Nephron progenitor cell (in vitro differentiated cells): ENCODE measurements at regions not wholly inside any gene's neighbourhood (a gene's known extent, or its start where the extent isn't known, plus 50 kb on each side); places are given as distances from the start of the nearest gene placed in this dataset.

Experiments used
- DNase-seq: peaks from one replicate; pipeline ENCODE4 v3.0.0; 2021
- H3K27ac Mint-ChIP-seq: 2 replicates; pipeline ENCODE4 v1.8.0; 2021; ENCODE audit warnings: mild to moderate bottlenecking, moderate library complexity, mixed read lengths
- H3K27me3 Mint-ChIP-seq: 2 replicates; pipeline ENCODE4 v1.8.0; 2021; ENCODE audit warnings: mild to moderate bottlenecking, low read depth, mixed read lengths; ENCODE audit not compliant: poor library complexity
- H3K36me3 Mint-ChIP-seq: 2 replicates; pipeline ENCODE4 v1.8.0; 2021; ENCODE audit warnings: low read depth, mixed read lengths
- H3K4me1 Mint-ChIP-seq: 2 replicates; pipeline ENCODE4 v1.8.0; 2021; ENCODE audit warnings: mixed read lengths
- H3K4me3 Mint-ChIP-seq: 2 replicates; pipeline ENCODE4 v1.8.0; 2021; ENCODE audit warnings: mild to moderate bottlenecking, moderate library complexity, mixed read lengths
- H3K9me3 Mint-ChIP-seq: 2 replicates; pipeline ENCODE4 v1.8.0; 2021; ENCODE audit warnings: mild to moderate bottlenecking, moderate library complexity, mixed read lengths
- TF ChIP-seq, protein P1 (sequence below): fragments of 200-600 bp; sonication (generic); IDR thresholded peaks from 2 replicates; pipeline ENCODE4 v1.5.0; 2021; ENCODE audit warnings: antibody characterized with exemption

DNA sequence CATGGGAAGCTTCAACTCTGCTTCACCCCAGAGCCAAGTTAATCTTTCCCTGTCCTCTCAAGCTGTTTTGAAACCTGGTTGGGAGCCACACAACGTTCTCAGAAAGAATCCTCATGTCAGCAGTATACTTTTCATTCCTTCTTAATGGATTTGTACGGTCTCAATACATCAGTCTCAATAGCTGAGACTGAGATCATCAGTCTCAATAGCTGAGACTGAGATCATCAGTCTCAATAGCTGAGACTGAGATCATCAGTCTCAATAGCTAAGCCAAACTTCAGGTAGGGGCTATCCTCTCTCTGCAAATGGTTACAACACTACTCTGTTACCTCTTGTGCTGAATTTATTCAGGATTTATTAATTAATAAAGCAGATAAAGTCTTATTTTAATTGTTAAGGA, 1317.4 kb upstream of the CDH9 start:
- no peak overlapping the region for H3K27ac Mint-ChIP-seq
- DNase-seq: no peak
- H3K9me3 Mint-ChIP-seq: peaks cover 26% of the 10 kb centered on the region
- H3K27me3 Mint-ChIP-seq: no peaks in the 10 kb centered on the region
- no peak overlapping the region for H3K4me3 Mint-ChIP-seq
- H3K4me1 Mint-ChIP-seq: no peaks in the 10 kb centered on the region
- TF ChIP-seq, protein P1, sequence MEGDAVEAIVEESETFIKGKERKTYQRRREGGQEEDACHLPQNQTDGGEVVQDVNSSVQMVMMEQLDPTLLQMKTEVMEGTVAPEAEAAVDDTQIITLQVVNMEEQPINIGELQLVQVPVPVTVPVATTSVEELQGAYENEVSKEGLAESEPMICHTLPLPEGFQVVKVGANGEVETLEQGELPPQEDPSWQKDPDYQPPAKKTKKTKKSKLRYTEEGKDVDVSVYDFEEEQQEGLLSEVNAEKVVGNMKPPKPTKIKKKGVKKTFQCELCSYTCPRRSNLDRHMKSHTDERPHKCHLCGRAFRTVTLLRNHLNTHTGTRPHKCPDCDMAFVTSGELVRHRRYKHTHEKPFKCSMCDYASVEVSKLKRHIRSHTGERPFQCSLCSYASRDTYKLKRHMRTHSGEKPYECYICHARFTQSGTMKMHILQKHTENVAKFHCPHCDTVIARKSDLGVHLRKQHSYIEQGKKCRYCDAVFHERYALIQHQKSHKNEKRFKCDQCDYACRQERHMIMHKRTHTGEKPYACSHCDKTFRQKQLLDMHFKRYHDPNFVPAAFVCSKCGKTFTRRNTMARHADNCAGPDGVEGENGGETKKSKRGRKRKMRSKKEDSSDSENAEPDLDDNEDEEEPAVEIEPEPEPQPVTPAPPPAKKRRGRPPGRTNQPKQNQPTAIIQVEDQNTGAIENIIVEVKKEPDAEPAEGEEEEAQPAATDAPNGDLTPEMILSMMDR: no peak
- H3K36me3 Mint-ChIP-seq: no peaks in the 10 kb centered on the region

DNA sequence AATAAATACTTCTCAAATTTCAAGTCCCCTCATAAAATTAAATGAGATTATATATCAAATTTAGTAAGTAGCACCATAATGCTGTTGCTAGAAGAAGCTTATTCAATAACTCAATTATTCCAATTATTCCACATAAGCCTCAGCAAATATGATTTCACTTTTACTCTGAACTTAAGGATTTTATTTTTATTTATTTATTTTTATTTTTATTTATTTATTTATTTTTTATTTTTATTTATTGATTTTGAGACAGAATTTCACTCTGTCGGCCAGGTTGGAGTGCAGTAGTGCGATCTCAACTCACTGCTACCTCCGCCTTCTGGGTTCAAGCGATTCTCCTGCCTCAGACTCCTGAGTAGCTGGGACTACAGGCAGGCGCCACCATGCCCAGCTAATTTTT, 1308.3 kb upstream of the CDH9 start:
- H3K4me3 Mint-ChIP-seq: no peak overlapping the region
- peaks cover 15% of the 10 kb centered on the region for H3K9me3 Mint-ChIP-seq
- no peaks in the 10 kb centered on the region for H3K27me3 Mint-ChIP-seq
- TF ChIP-seq, protein P1: no peak
- H3K36me3 Mint-ChIP-seq: no peaks in the 10 kb centered on the region
- DNase-seq: no peak
- no peaks in the 10 kb centered on the region for H3K4me1 Mint-ChIP-seq
- H3K27ac Mint-ChIP-seq: no peak overlapping the region

- TF ChIP-seq, protein P1: peak; percentile 59
- H3K4me3 Mint-ChIP-seq: no peak overlapping the region
- H3K4me1 Mint-ChIP-seq: no peaks in the 10 kb centered on the region
- H3K27ac Mint-ChIP-seq: no peak overlapping the region
- no peaks in the 10 kb centered on the region for H3K27me3 Mint-ChIP-seq
- peak; percentile 9 for DNase-seq
- no peaks in the 10 kb centered on the region for H3K36me3 Mint-ChIP-seq
- H3K9me3 Mint-ChIP-seq: peaks cover 1% of the 10 kb centered on the region
Observed at GRCh38 chr5:28344836-28345433, 1306.5 kb upstream of the CDH9 start.

DNA sequence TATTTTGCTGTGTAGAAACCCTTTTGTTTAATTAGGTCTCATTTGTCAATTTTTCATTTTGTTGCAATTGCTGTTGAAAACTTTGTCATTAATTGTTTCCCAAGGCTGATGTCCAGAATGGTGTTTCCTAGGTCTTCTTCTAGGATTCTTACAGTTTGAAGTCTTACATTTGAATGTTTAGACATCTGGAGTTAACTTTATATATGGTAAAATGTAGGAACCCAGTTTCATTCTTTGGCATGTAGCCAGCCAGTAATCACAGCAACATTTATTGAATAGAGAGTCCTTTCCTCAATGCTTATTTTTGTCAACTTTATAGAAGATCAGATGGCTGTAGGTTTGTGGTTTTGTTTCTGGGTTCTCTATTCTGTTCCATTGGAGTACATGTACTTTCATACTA, 1290.8 kb upstream of the CDH9 start:
- Mint-ChIP-seq H3K9me3 (peaks cover 15% of the 10 kb centered on the region), H3K27me3 (no peaks in the 10 kb centered on the region), H3K4me1 (no peaks in the 10 kb centered on the region), H3K4me3 (no peak overlapping the region), H3K36me3 (no peaks in the 10 kb centered on the region), H3K27ac (no peak overlapping the region)
- TF ChIP-seq, protein P1: no peak
- no peak for DNase-seq

DNA sequence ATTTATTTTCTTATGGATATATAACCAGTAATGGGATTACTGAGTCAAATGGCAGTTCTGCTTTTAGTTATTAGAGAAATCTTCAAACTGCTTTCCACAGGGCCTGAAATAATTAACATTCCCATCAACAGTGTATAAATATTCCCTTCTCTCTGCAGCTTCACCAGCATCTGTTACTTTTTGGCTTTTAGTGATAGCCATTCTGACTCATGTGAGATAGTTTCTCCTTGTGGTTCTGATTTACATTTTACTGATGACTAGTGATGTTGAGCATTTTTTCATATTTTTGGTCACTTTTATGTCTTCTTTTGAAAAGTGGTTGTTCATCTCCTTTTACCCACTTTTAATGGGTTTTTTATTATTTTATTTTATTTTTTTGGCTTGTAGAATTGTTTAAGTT, 1290.3 kb upstream of the CDH9 start:
- H3K4me3 Mint-ChIP-seq: no peak overlapping the region
- no peak for DNase-seq
- TF ChIP-seq, protein P1: no peak
- H3K27ac Mint-ChIP-seq: no peak overlapping the region
- no peaks in the 10 kb centered on the region for H3K4me1 Mint-ChIP-seq
- H3K27me3 Mint-ChIP-seq: no peaks in the 10 kb centered on the region
- peaks cover 15% of the 10 kb centered on the region for H3K9me3 Mint-ChIP-seq
- no peaks in the 10 kb centered on the region for H3K36me3 Mint-ChIP-seq

DNA sequence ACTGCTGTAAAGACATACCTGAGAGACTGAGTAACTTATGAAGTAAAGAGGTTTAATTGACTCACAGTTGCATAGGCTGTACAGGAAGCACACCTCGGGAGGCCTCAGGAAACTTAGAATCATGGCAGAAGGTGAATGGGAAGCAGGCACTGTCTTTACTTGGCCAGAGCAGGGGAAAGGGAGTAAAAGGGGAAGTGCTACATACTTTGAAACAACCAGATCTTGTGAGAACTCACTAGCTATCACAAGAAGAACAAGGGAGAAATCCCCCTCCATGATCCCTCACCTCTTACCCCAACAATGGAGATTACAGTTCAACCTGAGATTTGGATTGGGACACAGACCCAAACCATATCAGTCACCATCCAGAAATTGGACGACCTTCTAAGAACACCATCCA, 1285.8 kb upstream of the CDH9 start:
- Mint-ChIP-seq H3K27ac (no peak overlapping the region), H3K4me1 (no peaks in the 10 kb centered on the region), H3K36me3 (no peaks in the 10 kb centered on the region), H3K9me3 (no peaks in the 10 kb centered on the region), H3K27me3 (no peaks in the 10 kb centered on the region), H3K4me3 (no peak overlapping the region)
- TF ChIP-seq, protein P1: no peak
- no peak for DNase-seq
